ENCODE measurements at regions not wholly inside any gene's neighbourhood (a gene's known extent, or its start where the extent isn't known, plus 50 kb on each side); places are given as distances from the start of the nearest gene placed in this dataset.
A peak's percentile ranks its signal among the peaks of the same experiment; 100 is the strongest.

DNA sequence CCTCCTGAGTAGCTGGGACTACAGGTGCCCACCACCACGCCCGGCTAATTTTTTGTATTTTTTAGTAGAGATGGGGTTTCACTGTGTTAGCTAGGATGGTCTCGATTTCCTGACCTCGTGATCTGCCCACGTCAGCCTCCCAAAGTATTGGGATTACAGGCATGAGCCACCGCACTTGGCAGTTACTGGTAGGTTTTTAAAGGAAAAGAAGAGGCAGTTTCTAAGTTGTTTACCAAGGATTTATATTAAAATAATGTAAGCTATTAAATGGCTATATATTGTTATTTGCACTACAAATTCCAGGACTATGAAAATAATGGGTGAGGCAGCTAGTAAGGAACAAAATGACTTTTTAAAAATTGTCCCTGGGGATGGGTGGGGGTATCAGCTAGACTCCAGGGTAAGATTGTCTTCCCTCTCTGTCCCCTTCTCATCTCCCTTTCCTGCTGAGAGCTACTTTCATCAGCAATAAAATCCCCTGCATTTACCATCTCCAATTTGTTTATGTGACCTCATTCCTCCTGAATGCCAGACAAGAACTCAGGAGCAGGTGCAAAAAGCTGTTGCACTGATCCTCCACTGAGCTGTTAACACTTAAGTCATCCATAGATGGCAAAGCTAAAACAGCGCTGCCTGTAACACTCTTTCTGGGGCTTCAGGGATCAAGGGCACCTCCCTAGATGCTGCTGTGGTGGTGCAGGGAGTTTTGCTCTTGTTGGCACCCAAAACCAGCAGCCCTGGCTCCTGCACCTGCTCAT lies 165.2 kb downstream of the ZPLD1 start:
- DNase-seq (ENCODE audit: low spot score), result no peak

DNA sequence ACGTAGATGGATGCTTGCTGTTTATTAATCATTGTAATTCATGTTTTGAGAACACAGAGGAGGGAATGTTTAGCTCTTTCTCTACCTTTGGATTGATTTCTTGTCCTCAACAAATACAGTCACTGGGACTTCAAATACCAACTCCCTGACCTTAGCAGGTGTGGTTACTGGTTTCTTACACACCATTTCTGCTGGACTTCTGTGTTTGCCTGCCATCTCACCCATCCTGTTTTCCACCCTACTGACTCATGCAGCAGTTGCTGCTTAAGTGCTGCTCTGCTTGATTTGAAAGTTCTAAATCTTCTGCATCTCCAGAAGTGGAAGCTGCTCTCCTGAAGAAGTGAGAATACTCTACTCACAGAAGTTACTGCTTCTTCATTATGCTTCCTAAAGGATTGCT lies 170.3 kb downstream of the ZPLD1 start:
- no peak for DNase-seq (ENCODE audit: low spot score)

DNA sequence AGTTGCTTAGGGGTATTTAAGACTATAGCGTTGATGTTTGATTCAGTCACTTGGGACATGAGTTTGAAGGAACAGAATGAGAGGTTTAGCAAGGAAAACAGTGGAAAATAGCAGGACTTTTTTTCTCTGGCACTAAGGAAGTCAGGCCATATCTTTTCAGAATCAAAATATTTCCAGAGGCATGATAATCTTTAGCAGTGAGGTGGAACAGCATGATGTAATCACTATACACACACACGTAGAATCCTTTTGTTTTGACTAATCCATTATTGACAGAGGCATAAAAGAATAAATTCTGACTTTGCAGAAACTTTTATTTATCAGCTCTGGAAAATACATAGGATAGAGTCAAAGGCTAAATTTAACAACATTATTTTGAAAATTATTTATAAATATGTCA lies 174.1 kb downstream of the ZPLD1 start:
- DNase-seq (ENCODE audit: low spot score), result no peak

DNA sequence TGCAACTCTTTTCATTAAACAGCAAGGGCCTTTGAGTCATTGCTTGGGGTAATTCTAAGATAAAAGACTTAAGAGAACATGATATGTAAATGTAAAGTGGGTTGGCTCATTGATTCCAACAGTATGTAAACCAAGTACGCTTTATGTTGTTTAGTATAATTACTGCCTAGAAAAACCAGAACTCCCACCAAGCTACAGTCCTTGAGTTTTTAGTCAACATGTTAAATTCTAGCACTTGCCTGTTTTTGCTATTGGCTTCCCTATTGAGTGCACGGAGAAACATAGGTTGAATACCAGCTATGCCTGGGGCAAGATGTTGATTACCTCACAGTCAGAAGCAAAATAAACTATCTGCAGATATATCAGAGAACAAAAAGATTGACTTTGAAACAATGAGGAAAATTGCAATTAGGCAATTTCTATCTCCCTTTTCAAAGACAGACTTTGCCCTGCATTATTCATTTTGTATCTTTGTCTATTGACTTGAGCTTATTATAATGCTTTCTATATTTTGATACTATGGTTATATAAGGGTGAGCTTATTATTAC lies 179.3 kb downstream of the ZPLD1 start:
- DNase-seq (ENCODE audit: low spot score), result no peak

DNA sequence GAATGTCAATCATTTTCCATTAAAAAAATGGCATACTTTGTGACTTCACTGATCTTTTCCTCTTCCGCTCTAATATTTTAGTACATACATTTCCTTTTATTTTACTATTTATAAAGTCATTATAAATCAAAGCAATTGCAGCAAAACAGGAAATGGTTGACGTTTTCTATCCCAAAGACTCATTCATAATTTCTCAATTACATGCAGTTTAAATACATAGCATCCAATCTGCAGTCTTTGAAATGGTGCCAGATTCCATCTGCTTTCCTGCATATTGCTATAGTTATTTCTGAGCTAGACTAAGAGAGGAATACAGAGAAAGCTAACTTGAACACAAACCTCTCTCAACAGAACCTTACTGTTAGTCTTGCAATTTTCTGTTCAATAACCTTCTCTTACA lies 179.8 kb downstream of the ZPLD1 start:
- no peak for DNase-seq (ENCODE audit: low spot score)

DNA sequence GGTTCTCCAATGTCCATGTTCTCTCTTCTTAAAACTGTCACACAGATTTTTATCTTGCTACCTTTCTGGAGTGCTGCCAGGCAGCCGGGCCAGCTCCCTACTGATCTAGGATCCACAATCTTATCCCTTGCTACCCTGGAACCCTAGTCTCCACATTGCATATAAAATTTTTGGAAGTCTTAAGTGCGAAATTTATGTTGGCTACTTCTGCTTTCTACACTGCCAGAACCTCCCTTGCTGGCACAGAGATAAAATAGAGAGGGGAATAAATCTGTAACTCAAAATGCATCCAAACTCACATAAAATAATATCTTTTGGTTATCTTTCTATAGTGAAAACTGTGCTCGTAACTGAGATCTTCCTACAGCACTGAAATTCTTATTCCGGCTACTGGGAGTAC lies 182.6 kb downstream of the ZPLD1 start:
- no peak for DNase-seq (ENCODE audit: low spot score)

DNA sequence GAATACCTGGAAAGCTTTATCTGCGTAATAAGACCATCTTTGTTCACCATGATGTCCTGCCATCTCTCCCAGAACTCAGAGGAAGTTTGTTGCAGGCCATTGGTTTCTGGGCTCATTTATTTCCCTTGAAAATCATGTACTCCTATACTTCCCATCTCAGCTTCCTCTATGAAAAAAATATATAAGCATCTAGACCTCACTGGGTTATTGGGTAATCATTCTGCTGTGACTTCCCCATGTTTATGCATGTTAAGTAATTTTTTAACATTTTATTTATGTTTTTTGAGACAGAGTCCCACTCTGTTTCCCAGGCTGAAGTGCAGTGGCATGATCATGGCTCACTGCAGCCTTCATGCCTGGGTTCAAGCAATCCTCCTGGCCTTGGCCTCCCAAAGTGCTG lies 184.5 kb downstream of the ZPLD1 start:
- DNase-seq (ENCODE audit: low spot score), result no peak

DNA sequence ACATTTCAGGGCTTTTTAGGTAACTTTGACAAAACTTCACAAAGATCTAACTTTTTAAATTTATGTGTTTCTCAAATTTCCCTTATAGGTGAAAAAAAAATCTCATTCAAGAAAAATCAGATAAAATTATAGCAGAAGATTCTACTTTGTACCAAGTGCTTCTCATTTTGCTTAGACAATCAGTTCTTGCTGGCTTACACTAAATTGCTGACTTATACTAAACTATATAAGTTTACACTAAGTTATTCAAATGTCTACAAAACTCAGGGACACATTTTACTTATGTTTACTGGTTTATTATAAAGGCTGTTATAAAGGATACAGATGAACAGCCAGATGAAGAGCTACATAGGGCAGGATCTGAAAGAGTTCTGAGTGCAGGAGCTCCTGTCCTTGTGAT lies 195.1 kb downstream of the ZPLD1 start:
- DNase-seq (ENCODE audit: low spot score), result no peak

DNA sequence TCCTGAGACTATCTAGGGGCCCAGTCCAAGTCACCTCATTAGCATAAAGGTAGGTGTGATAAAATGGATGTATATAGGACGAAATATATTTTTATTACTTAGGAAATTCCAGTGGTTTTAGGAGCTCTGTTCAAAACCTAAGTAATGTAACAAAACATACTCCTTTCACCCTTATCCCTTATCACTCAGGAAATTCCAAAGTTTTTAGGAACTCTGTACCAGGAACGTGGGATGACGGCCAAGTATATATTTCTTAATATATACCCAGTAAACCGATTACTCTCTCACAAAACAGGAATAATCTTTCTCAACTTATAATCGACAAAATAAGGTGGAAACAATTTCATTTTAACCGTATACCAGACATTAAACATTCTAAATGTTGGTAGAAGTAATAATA lies 195.7 kb downstream of the ZPLD1 start:
- DNase-seq (ENCODE audit: low spot score), result no peak

DNA sequence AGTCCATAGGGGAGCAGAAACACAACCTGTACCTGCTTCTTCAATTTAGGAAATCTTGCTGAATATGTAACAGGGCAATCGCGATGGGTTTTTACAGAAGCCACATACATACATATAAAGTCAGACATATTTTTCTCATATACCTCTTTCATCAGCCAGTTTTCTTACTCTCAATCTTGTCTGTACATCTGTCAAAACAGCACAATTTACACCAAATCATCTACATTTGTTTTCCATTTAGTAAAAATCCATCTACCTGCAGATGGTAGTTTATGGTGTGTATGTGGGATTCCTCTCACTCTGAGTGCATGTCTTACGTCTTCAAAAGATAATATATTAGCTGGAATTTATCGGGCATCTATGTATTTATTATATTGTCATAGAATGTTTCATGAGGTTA lies 208.7 kb downstream of the ZPLD1 start:
- no peak for DNase-seq (ENCODE audit: low spot score)

DNA sequence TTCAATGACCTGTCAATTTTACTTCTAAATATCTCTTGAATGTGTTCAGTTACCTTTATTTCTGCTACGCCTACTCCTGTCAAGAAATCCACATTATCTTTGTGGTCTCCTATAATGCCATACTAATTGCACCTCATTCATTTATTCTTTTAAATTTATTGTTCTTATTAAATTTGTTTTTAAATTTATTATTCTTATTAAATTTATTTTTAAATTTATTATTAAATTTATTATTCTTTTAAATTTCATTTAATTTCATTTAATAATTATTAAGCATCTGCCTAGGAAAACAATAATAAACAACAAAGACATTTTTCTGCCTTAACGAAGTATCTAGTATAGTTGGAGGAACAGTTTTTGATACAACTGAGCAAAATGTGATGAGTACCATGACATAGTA lies 211.7 kb downstream of the ZPLD1 start:
- DNase-seq (ENCODE audit: low spot score), result no peak

DNA sequence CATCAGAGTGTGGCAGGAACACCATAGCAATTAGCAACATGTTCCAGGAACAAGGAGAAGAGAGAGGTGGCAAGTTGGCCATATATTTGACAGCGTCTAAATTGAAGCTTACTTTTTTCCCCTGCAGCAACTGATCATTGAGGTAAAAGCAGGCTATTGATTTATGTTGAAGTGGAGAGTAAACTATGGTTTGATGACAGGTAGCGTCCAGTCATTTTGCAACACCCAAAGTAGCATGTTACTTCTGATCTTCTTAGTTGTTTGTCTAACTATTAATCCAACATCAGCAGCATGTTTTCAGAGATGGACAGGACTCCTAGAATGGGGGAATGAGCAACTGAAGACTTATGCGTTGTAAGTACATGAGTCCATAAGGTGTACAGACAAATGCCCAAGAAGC lies 225.8 kb downstream of the ZPLD1 start:
- DNase-seq (ENCODE audit: low spot score), result no peak

DNA sequence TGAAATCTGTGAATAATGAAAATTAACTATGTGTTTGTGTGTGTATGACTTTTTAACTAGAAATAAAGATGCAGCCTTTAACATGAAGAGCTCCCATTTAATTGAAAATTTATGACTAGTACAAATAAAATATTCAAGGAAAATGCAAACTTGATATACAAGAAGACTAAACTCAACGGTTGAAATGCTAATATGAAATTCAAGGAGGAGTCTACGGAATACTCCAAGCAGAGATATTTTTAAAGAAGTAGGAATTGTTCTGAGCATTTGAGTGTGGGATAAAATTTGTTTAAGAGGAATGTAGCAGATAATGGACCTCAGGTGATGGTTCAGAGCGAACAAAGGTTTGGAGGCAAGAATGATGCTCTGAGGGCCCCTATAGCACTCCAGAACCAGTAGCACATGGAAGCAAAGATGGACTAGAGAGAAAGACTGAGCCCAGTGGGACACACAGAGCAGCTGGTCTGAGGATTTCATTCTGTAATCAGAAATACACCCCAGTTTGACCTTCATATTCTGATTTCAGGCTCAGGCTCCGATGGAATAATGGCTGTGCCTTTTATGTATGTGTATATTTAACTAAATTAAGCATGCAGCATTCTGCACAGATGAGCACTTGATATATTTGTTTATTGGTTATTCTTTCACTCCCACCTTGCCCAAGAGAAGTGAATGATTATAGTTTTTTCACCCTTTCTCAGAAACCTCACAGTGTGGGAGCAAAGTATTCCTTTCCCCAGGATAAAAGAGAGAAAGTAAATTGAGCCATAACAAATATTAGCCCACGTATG lies 227.1 kb downstream of the ZPLD1 start:
- no peak for DNase-seq (ENCODE audit: low spot score)

DNA sequence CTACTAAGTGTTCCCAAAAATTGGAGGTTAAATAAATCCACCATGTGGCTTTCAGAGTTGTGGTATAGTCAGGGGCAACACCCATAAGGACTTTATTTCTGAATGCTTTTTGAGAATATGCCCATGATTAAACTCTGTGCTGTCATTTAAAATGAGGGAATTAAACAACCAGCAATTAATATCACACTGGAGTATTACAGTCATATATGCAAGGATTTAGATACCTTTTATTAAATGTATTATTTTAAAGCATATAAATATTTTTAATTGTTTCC lies 227.6 kb downstream of the ZPLD1 start:
- no peak for DNase-seq (ENCODE audit: low spot score)

DNA sequence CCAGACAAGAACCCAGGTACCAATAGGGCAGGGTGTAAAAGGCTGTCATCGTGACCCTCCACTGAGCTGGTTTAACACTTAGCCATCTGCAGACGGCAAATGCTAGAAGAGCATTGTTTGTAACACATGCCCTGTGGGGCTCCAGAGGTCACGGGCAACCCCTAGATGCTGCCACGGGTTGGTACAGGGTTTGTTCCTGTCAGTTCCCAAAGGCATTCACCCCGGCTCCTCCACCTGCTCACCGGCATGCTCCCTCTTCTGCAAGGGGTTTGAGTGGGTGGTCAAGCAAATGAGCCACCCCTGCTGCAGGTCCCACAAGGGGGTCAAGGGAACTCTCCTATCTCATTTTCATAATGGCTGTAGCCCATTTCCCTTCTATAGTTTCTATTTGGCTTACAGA lies 229.3 kb downstream of the ZPLD1 start:
- no peak for DNase-seq (ENCODE audit: low spot score)

DNA sequence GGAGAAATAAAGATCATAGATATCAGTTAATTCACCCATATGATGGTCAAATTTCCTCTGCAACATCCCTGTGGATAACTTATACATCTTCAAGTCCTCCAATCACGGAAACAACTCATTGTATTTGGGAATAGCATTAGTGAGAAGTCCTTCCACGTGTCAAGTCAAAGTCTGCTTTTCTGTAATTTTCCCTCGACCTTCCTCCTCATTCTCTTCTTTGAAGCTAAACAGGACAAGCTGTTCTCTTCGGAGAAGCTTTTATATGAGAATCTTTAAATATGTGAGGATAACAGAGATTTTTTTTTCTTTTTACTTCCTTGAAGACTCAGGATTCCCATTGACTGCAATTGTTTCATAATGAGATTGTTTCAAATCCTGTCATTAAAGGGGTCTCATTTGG lies 230.4 kb downstream of the ZPLD1 start:
- no peak for DNase-seq (ENCODE audit: low spot score)

DNA sequence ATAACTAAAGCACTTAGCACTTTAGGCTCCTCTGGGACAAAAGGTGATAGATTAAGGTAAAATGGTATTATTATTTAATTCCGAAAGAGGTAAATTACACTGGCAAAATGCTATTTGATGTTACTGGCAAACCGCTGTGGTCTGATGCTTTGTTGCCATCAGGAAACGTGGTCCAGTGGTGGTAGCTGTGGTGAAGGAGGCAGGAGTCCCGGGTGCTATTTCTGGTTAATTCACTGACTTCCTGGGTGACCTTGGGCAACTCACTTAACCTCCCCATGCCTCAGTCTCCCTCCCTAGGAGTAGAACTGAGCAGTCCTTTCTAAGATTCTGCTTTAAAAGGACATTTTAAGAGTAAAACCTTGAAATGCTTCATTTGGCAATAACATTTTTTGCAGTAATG lies 233.4 kb downstream of the ZPLD1 start:
- DNase-seq (ENCODE audit: low spot score), result no peak

DNA sequence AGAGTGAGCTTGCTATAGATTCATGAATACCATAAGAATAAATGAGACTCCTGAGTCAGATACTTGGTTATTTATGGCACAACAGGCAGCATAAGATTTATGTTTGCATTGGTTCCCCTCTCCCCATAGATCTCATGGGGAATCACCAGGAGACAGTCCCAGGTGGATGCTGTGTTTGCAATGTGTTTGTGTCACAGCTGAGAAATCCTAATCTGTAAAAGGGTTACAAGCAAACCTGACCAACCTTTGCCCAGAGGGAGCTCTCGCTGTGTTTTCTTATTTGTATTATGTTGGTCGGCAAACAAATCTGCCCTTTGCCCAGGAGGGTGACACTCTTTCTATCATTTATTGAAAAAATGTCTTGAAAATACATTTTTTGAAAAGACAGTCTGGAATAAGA lies 236.2 kb downstream of the ZPLD1 start:
- peak; percentile 42 for DNase-seq (ENCODE audit: low spot score)

DNA sequence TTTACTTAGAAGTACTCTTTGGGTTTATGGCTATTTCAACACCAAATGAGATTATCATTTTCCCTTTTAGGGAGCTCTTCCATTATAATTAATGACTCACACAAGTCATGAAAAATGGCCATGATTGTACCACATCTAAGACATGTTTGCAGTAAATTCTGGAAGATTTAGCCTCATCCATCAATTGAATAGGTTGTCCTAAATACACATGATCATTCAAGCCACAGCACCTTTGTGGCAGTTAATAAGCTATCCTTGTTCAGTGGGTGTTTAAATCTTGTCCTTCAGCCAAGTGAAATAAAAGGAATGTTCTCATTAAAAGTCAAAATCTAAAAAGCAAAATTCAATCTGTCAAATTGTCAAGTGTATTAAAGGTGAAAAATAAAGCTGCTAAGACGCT lies 237.5 kb downstream of the ZPLD1 start:
- no peak for DNase-seq (ENCODE audit: low spot score)

DNA sequence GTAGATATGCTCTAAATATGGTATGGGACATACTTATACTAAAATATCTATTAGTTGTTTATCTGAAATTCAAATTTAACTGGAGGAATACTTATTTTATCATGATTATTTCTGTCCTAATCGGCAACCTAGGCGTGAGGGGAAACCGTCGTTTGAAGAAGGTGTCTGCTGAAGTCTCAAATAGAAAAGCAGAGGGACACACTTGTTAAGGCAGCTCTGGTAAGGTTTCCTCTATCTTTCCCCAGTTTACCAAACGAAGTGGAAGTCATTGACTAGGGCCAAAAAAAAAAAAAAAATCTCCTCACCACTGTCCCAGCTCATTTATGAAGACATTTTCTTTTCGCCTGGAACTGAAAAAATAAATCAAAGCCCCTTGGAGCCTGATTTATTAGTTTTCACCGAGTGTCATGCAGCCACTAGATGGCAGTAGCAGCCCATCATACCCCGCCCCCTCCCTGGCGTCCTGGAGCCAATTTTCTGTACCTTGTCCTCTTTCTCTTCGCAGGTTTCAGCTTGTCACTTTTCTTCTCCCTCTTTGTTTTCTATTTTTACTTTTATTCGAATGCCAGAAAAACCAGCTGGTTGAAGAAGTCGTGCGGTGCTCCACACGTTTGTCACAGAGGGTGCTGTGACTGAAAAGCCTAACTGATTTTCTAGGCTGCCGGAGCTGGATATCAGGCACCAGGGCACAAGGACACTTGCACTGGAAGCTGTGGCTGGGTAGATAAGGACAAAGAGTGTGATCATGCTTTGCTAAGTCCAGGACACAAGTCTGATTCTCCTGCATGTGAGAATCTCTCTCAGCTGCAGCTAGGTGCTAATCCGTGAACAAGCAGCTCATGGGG lies 238.7 kb downstream of the ZPLD1 start:
- peak; percentile 59 for DNase-seq (ENCODE audit: low spot score)

DNA sequence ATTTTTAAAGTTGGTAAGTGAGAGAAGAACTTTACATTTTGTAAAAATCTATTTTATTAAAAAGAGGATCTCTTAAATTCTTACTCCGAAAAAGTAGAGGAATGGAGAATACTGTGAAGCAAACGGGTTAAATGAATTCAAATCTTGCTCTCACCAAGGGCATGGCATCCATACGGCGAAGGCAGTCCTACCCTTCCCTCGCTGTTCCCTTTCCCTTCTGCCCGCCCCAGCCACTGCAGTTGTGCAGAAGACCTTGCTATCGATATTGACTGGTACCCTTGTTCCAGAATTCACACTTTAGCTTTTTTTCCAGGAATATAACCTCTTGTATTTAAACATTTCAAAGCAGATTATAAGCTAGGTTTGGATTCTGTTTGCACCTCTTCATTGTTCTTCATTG lies 239.5 kb downstream of the ZPLD1 start:
- DNase-seq (ENCODE audit: low spot score), result no peak

DNA sequence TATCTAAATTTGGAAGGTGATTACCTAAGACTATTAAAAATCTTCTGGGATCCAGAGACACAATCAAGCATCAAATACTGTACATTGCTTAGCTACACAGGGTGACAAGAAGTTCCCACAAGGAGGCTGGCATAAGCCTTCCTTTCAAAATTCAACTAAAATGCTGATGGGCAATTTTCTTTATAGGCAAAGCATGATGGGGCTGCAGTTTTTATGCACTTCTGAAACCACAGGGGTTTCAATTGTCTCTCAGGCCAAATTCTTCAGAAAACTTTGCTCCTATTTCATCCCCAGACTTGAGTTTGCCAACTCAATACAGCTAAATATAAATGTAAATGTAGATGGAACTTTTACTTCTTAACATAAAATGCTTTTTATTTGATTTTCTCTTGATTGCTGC lies 241.6 kb downstream of the ZPLD1 start:
- no peak for DNase-seq (ENCODE audit: low spot score)

DNA sequence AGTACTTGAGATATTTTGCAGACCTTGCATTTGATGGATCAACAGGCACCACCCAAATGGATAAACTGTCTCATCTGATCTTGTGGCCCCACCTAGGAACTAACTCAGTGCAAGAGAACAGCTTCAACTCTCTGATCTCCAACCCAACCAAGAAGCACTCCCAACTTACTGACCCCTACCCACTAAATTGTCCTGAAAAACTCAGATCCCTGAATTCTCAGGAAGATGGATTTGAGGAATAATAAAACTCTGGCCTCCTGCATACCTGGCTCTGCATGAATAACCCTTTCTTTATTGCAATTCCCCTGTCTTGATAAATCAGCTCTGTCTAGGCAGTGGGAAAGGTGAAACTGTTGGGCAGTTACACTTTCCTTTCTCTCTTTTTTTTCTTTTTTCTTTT lies 247.9 kb downstream of the ZPLD1 start:
- no peak for DNase-seq (ENCODE audit: low spot score)

Data from HuH-7 (cell line).